ENCODE measurements at regions not wholly inside any gene's neighbourhood (a gene's known extent, or its start where the extent isn't known, plus 50 kb on each side); places are given as distances from the start of the nearest gene placed in this dataset.

- DNase-seq, result no peak
Measured at GRCh38 chr3:30372837-30373236, 233.6 kb upstream of the TGFBR2 start.

GRCh38 chr3:30384546-30385072 lies 221.8 kb upstream of the TGFBR2 start:
- DNase-seq, result no peak

DNA sequence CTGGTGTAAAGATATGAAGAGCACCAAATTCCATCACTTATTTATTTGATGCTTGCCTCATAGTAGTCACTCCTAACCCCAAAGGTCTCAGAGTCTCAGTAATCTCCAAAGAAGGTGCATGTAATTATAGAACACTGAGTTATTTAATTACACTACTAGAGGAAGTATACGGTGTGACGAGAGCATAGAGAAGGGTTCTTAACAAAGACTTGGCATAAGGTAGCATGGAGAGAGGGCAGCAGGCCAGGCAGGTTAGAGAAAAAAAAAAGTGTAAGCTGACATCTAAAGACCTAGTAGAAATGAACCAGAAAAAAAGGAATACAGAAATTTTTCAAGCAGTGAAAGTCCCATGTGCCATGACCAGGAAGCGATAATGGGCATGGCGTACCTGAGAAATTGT lies 213.3 kb upstream of the TGFBR2 start:
- DNase-seq, result peak; percentile 80

DNA sequence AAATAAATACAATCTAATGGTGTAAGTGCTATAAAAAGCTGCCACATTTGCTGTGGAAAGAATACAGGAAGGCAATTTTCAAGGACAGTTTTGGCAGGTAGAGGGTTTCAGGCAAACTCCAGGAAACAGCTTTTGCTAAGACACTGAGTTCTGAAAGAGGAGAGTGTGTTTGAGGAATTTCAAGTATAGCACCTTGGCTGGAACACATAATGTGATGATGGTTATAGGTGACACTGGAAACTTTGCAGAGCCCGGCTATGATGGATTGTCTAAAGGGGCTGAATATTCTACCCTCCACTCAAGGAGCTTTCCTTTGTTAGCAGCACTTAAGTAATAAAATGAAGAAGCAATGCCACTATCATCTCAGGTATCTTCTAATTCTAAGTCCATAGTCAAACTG lies 209.4 kb upstream of the TGFBR2 start:
- no peak for DNase-seq

DNA sequence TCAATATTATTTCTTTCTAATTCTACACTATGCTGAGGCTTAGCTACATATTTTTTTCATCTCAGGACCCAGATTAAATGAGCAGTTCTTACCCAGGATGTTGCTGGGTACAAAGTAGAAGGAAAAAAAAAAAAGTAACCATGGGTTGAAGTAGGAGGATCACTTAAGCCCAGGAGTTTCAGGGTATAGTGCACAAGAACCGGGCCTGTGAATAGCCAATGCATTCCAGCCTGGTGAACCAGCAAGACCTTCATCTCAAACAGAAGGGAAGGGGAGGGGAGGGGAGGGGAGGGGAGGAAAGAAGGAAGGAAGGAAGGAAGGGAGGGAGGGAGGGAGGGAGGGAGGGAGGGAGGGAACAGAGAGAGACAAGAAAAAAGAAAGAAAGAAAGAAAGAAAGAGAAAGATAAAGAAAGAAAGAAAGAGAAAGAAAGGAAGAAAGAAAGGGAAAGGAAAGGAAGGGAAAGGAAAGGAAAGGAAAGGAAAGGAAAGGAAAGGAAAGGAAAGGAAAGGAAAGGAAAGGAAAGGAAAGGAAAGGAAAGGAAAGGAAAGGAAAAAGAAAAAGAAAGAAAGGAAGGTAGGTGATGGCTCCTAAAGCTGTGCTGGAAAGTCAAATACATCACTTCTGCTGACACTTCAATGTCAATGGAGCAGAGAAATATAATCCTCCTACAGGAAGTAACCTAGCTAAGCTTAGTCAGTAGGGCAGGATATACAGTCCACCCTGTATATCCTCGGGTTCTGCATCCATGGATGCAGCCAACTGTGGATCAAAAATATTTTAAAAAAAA lies 206.8 kb upstream of the TGFBR2 start:
- no peak for DNase-seq

DNA sequence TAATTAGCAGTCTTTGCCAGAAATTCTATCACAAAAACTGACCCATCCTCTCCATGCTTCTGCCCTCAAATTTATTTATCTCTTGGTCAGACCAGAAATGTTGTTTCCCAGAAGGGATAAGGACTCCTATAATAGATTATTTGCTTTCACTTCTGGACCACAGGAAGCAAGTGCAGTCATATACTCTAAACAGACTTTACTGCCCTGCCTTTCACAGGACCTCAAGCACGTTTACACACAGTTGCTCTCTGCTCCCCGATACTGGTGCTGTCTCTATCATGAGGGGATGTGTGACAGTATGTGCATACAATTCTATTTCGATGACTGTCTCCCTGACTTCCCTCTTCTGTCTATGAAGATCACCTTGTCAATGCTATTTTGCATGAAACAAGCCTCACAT lies 205.5 kb upstream of the TGFBR2 start:
- no peak for DNase-seq

DNA sequence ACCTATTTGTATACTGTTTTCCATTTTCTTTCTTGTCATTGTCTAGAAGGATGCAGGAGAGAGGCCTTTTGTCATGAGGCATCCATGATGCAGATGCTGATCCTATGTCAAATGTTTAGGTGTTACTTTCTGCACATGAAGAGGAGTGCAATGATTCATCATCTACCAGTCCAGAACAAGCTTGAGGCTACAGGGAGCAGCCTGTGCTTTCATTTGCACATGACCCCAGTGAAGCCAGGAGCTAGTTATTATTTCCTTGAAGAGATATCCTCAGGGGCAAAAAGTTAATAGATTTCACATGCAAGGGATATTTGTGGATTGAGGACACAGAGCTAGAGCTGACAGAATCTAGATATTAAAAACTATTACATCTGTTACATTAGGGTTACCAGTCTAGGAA lies 204.4 kb upstream of the TGFBR2 start:
- no peak for DNase-seq

- no peak for DNase-seq
Measured at GRCh38 chr3:30407651-30408050, 198.8 kb upstream of the TGFBR2 start.

DNA sequence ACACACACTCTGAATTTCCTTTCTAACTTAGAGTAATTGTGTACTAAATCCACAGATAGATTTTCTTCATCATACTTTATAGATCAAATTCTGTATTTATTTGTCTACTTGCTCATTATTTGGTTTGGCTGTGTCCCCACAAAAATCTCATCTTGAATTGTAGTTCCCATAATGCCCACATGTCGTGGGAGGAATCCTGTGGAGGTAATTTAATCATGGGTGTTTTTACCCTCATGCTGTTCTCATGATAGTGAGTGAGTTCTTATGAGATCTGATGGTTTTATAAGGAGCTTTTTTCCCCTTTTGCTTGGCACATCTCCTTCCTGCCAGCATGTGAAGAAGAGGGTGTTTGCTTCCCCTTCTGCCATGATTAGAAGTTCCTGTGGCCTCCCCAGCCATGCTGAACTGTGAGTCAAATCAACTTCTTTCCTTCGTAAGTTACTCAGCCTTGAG lies 198.3 kb upstream of the TGFBR2 start:
- DNase-seq, result no peak

DNA sequence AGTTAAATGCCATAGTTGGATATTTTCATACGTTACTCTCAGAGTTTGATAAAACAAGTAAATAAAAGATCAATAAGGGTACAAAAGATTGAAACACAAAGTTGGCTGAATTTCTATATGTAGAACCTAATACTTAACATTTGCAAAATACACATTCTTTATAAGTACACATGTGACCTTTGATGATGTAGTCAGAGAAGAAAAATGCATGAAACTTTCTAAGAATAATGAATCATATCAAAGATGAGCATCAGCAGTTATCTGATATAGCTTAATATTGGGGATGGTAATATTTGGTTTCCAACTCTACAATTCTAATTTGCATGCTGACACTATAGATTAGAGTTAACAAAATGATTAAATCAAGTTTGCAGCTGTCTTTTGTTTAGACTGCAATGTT lies 188.0 kb upstream of the TGFBR2 start:
- no peak for DNase-seq

DNA sequence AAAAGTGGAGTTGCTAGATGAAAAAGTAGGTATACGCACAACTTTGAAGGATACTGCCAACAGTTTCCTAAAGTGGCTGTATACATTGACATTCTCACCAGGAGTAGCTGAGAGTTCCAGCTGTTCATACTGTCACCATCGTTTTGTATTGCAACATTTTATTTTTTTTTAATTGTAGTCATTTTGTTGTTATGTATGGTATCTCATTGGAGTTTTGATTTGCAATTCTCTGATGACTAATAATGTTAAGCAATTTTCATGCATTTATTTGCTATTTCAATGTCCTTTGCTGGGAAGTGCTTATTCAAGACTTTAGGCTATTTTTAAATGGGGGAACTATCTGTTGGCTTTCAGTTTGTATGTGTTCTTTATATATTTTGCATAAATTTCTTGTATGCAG lies 185.1 kb upstream of the TGFBR2 start:
- DNase-seq, result no peak

GRCh38 chr3:30426293-30426993 lies 180.0 kb upstream of the TGFBR2 start:
- DNase-seq, result no peak

GRCh38 chr3:30428251-30428650 lies 178.2 kb upstream of the TGFBR2 start:
- no peak for DNase-seq

DNA sequence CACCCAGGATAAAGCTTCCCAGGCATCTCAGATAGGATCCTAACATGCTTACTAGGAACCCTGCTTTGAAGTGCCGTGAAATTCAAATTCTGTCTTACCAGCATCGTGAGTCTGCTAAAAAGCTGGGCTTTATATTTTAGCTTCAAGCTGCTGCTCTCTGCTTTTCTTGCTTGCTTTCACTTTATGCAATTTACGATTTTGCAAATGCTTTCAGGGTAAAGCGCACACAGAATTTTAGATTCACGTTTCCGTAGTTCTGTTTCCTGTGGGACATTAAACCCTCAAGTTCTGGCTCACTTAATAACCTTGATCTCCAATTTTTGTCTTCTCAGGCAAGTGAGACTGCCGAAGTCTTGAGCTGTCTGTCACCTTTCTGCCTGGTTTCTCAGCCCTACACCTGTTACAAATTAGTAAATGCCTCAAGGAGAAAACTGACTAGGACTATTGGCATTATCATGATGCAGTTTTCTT lies 170.5 kb upstream of the TGFBR2 start:
- DNase-seq, result no peak

- DNase-seq, result peak; percentile 2
Measured at GRCh38 chr3:30437171-30437601, 169.2 kb upstream of the TGFBR2 start.

- no peak for DNase-seq
Measured at GRCh38 chr3:30438126-30438525, 168.3 kb upstream of the TGFBR2 start.

DNA sequence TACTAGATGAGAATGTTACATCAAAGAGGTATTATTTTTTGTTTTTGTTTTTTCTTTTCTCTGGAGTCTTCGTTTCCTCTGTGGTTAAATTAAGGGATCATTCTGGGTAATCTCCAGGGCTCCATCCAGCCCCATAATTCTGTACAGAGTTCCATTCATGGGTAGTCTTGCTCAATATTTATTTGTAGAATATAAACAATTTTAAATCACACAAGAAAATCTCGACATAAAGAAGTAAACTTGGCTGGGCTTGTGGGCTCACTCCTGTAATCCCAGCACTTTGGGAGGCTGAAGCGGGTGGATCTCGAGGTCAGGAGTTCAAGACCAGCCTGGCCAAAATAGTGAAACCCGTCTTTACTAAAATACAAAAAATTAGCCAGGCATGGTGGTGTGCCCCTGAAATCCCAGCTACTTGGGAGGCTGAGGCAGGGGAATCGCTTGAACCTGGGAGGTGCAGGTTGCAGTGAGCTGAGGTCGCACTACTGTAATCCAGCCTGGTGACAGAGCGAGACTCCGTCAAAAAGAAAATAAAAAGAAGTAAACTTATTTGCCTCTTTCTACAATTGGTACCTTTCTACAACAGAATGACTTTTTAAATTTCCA lies 166.8 kb upstream of the TGFBR2 start:
- DNase-seq, result no peak

GRCh38 chr3:30440147-30440604 lies 166.2 kb upstream of the TGFBR2 start:
- no peak for DNase-seq

GRCh38 chr3:30440880-30441279 lies 165.5 kb upstream of the TGFBR2 start:
- no peak for DNase-seq

GRCh38 chr3:30443756-30444673 lies 162.4 kb upstream of the TGFBR2 start:
- no peak for DNase-seq

GRCh38 chr3:30448450-30449289 lies 157.7 kb upstream of the TGFBR2 start:
- DNase-seq, result no peak

DNA sequence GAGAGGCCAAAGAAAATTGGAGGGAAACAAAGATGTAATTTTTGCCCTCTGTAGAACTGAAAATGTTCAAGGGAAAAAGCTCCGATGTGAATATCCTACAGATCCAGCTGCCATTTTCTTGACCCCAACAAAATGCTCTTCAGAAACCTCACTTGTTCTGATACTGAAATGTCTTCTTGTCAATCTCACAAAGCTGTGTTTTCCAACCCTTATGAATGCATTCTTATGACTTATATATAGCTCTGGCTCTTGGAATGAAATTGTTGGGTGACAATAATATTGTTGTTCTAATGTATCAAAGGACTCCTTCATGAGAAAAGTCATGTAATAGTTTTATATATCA lies 157.1 kb upstream of the TGFBR2 start:
- no peak for DNase-seq

All from DMS79 treated with DMSO at 0.1 percent for 48 hours (cell line).